ENCODE measurements at regions not wholly inside any gene's neighbourhood (a gene's known extent, or its start where the extent isn't known, plus 50 kb on each side); places are given as distances from the start of the nearest gene placed in this dataset.
A peak's percentile ranks its signal among the peaks of the same experiment; 100 is the strongest.

DNA sequence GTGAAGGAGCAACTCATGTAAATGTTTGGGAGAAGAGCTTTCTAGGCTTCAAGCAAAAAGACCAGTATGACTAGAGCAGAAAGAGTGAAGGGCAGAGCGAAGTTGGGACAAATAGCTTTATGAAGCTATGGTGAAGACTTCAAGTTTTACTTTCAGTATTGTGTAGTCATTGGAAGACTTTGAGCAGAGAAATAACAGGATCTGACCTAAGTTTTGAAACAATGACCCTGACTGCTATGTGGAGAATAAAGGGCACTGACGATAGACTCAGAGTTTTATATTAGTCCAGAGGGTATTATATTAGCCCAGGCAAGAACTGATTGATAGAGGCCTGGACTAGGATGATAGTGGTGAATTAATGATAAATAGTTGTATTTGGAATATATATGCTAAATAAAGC, 187.3 kb downstream of the KTN1 start:
- no peak for DNase-seq (ENCODE audit: low read depth)

DNA sequence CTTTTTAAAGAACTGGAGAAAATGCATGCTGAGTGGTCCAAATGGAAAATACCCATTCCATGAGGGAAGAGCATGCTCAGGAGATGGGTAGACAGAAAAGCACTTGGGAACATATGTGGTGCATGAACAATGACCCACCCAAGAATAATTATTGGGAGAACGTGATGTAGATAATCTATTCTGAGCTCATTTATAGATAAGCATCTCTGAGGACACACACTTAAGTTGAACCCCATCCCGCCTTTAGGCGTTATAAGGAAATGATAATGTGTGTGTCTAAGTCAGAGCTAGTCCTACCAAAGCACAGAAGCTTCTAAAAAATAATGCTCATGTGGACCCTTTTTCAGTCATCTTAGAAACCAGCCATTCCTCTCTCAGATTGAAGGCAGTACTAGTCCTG, 189.9 kb downstream of the KTN1 start:
- no peak for DNase-seq (ENCODE audit: low read depth)

DNA sequence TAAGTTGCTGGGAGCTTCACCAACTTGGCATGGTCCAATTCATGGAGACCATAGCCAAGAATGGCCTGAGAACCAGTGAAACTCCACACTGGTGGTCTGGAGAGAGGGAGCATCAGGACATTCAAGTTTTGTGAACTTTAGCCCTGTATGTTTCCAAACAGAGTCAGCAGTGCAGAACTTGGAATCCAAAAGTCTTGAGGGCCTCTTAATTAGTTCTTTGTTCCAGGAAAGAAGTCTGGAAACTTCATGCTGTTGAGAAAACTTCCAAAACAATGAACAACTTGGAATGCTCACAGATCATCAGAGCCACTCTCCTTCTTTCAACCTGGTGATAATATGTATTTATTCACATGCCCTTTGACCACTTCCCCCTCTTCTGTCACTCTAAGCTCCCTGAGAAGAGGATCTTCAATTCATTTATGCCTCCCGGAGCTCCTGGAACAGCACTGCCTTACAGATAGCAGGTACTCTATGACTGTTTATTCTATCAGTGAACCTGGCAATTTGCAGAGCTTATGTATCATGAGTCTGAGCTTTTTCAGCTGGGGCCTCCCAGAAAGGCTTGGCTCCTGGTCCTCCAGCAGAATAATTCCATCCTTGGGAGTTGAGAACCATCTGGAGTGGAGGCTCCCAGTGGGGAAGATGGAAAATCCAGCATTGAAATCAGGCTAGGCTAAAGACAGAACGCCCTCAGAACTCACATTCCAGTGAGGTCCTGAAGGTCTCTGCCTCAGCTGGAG, 191.4 kb downstream of the KTN1 start:
- DNase-seq (ENCODE audit: low read depth): no peak

DNA sequence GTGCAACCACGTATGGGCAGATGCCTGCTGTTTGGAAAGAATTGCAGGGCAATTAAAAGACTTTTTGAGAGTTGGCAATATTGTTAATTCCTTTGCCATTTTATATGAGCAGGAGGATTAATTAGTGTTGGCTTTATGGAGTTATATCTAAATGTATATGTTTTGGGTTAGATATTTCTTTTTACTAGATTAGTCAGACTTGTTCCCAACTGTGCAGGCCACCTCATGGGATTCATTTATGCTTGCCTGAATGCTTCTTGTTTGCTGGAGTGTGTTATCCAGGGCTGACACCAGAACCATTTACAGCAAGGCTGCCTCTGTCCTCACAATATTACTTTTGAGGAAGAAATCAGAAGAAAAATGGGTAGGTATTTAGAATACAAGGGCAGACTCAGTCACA, 192.5 kb downstream of the KTN1 start:
- DNase-seq (ENCODE audit: low read depth): no peak

DNA sequence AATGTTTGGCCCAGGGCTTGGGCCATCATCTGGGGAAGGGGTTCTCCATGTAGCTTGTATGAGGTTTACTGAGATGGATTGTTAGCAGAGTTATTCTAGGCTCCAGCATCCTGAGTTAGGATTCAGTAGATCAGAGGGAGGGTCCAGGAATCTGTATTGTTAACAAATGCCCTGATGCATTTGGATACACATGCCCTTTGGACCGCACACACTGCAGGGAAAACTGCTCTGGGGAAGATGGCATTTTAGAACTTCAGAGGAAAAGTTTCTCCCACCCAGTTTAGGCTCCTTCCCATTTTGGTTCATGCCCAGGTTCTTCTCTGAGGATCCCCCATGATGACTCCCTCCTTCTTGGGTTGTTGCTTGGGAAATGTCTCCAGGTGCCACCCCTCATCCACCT, 193.3 kb downstream of the KTN1 start:
- DNase-seq (ENCODE audit: low read depth): no peak

DNA sequence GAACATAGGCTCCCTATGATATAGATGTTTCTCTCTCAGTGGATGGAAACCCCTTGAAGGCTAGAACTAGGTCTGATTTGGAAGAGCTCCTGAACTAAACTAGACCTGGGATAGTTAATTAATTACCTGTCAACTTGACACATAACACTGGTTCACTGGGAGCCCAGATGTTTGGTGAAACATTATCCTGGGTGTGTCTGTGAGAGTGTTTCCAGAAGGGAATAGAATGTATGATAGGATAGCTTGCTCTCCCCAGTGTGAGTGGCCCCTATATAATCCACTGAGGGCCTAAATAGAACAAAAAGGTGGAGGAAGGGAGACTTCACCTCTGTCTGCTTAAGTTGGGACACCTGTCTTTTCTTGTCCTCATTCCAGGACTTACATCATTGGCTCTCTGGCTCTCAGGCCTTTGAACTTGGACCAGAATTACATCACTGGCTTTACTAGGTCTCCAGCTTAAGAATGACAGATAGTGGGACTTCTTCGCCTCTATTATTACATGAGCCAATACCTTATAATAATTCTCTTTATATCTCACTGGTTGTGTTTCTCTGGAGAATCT, 194.1 kb downstream of the KTN1 start:
- DNase-seq (ENCODE audit: low read depth): no peak

DNA sequence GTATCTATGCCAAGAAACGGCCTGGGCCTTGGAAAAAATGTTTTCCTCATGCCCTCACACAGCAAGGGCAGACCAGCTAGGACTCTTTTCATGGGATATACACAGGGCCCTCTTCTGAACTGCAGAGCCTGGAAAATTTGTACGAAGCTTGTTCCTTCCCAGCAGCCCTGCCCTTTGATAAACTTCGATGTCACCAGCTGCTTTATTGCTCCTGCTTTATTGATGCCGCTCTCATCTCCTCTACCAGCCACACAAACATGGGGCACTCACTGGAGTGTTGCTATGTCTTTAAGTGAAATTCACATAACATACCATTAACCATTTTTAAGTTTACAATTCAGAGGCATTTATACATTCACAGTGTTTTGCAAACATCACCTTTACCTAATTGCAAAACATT, 197.9 kb downstream of the KTN1 start:
- DNase-seq (ENCODE audit: low read depth): no peak

DNA sequence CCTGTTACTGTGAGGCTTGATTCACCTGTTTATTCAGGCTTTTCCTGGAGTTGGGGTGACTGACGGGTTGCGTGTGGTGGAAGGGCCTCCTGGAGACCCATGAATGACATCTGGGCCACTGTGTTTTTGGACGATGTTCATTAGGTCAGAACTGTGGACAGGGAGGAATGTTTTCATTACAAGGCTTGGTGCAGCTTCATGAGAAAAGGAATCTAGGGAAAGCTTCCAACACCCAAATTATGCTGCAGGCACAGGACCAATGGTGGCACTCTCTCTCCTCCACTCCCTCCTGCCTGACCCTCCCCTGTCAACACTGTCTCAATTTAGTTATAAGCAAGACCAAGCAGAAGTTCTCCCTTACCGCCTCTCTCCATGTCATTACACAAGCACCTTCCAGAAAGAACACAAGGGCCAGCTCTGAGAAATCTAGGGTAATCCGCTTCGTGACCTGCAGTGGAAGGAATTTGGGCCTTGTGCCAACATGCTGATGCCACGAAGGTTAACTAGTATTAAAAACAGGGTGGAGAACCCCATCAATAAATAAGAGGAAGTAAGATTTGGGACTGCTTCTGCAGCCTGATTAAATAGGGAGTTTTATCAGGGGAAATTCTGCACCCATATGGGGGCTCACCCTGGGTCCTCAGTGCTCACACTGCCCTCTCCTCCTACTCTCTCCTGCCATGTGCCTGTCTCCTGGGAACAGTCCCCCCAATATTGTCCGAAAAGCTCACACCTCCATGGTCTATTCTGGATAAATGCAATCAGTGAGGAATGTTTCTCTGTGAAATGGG, 200.3 kb downstream of the KTN1 start:
- DNase-seq (ENCODE audit: low read depth): peak; percentile 94

DNA sequence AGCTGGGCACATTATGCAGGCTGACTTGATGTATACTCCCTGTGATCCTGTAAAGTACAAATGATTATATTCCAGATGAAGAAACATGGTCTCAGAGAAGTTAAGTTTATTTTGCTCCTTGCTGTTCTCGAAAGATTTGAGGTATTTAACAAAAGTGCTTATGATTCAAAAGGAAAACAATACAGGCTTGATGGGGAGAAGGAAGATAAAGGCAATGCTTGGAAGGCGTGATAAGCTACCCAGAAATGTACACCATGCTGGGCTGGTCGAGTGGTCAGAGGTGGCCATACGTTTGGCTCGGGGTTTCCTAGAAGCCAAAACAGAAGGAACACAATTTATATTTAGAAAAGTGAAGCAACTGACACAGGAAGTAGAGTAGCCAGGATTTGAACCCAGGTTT, 201.0 kb downstream of the KTN1 start:
- no peak for DNase-seq (ENCODE audit: low read depth)

DNA sequence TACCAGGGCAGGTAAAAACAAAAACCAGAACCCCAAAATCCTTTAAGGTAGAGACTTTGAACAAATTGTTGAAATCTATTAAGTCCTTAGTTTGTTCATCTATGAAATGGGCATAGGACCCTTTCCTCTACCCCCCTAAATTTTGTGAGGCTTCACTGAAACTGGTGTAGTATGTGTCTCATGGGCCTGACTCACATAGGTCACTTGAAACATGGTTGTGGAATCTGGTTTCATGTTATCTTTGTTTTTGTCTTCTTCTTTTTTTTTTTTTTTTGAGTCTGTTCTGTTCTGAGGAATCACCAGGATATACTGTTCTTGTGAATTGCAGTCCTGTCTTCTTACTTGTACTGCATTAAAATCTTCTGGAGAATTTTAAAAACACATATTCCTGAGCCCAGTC, 202.2 kb downstream of the KTN1 start:
- DNase-seq (ENCODE audit: low read depth): peak; percentile 15

DNA sequence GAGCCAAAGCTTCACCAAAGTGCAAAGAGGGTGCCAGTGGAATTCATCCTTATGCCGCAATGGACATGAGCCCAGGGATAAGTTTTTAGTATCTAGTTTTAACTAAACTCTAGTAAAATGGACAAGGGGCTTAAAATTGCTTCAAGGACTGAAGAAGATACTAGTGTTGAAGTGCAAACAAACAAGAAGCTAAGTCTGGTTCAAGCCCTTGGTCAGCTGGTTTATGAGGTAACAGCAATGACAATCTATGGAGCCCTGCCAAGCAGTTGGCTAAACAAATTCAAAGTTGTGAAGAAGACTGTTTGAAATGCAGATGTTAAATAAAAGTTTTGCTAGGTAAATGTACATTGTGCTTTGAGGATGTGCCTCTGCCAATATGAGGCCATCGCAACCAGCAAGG, 209.4 kb downstream of the KTN1 start:
- DNase-seq (ENCODE audit: low read depth): peak; percentile 31

DNA sequence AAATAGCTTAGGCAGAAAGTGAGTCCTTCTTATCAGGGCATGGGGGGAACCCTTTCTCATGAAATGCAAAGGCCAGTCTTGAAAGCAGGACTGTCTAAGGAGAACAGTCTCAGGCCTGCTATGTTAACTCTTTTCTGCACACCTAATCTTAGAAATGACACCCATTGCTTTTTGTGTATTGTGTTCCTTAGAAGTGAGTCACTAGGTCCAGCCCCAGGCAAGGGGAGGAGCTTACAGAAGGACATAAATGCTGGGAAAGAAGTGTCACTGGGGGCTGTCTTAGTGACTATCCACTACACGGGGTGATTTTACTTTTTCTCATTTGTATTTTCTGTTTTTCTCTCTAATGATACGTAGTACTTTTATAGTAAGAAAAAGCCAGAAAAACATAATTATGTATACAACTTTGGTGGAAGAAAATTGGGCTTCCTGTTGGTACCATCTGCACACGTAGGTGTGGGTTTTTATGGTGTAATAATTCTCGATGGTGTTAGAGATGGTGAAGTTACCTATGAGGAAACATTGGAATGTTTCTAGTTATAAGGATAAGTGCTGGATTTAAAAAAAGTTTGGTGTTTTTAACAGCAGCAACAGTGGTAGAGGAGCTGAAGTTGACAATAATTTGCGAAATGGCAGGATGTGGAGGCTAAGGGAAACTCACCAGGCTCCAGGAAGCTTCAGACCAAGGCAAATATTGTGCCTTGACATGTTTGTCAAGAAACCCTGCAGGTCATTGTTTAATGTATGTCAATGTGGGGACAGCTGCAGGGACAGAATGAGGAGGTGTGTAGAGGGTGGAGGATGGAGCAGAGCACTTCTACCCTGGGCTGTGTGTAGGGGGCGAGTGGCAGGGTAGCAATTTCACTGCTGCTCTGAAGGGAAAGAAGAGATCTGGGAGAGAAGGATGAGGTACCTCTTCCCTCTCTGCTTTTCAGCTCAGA, 214.9 kb downstream of the KTN1 start:
- DNase-seq (ENCODE audit: low read depth): peak; percentile 84

DNA sequence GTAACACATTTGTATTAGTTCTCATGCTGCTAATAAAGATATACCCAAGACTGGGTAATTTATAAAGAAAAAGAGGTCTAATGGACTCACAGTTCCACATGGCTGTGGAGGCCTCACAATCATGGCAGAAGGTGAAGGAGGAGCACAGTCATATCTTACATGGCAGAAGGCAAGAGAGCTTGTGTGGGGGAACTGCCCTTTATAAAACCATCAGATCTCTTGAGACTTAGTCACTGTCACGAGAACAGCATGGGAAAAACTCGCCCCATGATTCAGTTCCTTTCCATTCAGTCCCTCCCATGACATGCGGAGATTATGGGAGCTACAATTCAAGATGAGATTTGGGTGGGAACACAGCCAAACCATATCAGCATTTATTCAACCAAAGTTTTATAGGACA, 216.5 kb downstream of the KTN1 start:
- peak; percentile 31 for DNase-seq (ENCODE audit: low read depth)

DNA sequence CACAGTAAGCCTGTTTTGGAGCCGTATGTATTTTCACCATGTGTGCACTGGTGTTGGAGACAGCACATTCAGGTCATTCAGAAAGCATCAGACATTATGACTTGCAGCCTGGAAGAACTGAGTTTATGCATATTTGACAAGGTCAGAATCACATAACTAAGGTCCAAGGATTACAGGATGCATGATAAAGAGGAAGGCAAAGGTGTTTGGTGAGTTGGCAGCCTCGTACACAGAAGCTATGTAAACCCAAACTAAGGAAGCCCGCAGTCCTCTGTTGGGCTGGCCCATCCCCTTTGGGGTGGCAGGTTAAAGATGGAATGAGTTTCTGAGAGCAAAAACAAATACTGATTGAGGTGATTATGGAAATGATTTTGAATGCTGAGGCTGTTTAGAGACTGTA, 218.4 kb downstream of the KTN1 start:
- no peak for DNase-seq (ENCODE audit: low read depth)

DNA sequence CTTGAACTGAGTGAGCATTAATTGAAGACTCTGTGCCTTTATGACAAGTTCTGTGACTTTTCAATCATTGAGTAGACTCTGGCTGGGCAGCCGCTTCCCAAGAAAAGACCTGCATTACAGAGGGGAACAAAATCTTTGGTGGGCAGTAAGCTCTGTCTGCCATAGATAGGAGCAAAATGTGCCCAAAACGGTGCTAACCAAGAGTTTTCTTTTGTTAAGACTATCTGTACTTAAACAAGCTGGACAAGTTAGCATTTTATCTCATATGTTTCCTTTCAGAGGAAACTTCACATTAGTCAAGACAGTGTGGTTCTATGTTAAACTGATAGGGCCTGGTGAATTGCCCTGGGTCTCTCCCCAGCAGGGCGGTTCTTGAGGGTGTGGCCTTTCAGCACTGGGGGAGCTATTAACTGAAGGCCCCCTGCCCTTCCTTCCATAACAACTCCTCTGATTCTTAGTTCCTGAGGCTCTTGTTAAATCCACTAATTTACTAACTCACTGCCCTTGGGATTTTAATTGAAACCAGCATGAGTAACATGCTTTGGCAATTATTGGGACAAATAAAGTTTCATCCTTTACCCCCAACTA, 219.6 kb downstream of the KTN1 start:
- no peak for DNase-seq (ENCODE audit: low read depth)

DNA sequence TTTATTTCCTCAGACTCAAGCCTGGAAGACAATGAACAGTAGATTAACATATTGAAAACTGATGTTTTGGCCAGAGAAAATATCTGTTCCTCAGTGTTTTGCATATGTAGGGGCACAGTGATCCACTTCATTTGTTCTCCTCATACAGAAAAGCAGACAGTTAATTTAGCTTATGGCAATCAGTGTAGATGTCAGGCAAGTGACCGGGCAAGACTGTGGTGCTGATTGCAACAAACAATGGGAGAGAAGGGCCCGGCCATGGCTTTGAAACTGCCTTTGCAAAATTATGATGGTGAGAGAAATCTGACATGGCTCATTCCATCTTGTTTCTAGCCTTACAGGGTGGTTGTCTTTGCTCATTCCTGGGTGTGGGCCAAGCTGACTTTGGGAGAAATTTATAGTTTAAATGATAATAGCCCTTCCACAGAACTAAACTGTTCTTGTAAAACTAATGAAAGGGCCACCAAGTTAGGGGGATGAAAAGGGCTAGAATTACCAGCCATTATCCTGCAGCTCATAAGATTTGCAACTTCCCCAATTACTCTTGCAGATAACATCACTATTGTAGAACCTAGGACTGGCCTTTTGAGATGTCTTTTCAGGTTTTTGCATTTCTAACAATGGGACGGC, 220.3 kb downstream of the KTN1 start:
- DNase-seq (ENCODE audit: low read depth): no peak

DNA sequence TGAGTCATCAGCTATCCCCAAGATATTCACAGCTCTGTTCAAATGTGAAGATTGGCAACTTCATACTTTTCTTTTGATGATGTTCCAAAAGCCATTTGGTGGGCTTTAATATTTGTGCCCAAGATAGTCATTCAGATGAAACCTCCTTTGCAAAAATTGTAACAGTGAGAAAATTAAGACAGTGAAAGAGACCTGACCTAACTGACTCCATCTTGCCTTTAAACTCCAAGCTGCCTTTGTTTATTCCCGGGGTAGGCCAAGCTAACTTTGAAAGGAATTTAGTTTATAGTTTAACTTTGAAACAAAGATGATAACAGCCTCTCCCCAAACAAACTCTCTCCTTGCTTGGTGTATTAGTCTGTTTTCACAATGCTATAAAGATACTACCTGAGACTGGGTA, 221.1 kb downstream of the KTN1 start:
- DNase-seq (ENCODE audit: low read depth): no peak

DNA sequence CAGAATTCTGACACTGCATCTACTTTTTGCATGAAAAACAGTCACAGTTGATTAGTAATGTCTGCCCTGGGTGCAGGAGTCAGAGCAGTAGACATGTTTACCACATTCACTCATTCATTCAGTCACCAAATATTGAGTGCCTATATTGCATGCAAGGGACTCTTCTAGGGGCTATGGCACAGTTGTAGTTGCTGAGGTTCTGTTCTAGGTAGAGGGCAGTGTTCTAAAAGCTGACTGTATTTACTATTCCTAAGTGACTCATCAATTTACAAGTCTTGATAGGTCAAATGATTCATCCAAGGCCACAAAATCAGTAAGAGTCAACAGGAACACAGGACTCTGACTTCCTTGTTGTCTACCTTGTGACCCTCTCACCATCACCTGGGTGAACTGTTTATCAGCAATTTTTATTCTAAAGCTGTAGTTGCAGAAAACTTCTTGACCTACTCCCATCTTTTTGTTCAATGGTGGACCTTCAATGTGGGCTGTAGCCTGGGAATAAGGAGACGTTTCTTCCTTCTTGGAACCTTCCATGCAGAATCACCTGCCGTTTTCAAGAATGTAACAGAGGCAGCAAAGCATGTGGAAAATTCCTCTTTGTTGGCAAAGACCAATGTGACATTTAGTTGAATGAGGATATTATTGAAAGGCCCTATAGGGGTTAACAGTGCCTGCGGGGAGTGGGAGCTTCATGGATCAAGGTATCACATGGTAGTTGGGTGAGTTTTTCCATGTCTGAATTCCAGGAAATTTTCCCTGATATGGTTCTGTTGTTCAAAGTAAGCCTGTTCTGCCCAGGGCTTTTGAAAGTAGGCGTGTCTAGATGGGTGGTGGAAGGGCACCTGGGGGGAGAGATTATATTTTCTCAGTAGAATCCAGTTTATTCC, 223.2 kb downstream of the KTN1 start:
- peak; percentile 85 for DNase-seq (ENCODE audit: low read depth)

DNA sequence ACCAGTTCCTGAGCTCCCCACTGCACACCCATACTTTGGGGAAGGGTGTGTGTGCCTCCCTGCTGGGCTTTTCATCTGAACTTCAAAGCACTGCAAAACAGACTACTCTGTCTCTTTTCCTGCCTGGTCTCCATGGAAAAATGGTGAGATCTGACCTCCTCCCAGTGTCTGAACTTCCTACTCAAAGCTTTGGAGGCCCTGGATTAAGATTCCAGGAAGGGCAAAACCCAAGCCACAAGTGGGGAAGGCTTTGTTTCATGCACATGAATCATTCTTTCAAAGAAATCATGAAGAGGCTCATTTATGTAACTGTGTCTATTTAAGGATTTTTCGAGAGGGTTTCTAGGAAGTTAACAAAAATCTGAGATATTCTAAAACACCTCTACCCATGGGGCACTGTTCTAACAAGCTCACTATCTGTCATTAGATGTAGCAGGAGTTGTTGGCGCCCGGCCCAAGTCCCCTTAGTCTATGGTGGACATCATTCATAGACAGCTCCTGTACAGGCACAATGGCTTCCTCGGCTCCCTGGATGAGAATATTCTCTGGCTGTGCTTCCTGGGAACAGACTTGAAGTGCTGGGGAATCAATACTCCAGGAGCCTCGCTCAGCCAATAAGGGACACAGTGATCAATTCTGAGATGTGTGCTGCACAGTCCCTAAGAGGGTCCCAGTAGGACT, 224.0 kb downstream of the KTN1 start:
- DNase-seq (ENCODE audit: low read depth): peak; percentile 34

DNA sequence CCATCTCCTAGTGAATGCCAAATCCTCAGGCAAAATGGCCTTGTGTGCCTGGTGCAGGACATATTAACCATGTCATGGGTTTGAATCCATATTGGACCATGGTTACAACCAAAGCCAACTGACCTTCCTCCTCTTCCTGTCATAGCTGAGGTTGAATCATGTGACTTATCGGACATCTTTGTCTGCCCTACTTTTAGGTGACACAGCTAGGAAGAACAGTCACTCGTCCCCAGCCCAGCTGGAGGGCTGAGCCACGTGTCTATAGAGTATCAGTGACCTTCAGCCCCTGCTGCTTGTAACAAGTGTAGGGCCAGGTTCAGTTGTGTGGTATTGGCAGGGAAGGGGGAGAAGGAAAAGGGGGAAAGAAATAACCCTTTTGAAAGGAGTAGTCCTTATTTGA, 225.2 kb downstream of the KTN1 start:
- DNase-seq (ENCODE audit: low read depth): no peak

All from M059J (cell line).